ENCODE measurements at regions not wholly inside any gene's neighbourhood (a gene's known extent, or its start where the extent isn't known, plus 50 kb on each side); places are given as distances from the start of the nearest gene placed in this dataset.
"Not testable (repeated sequence)": the region's sequence is repeated elsewhere in the genome, so short reads cannot be mapped to it uniquely, and the experiment has no call there.

DNA sequence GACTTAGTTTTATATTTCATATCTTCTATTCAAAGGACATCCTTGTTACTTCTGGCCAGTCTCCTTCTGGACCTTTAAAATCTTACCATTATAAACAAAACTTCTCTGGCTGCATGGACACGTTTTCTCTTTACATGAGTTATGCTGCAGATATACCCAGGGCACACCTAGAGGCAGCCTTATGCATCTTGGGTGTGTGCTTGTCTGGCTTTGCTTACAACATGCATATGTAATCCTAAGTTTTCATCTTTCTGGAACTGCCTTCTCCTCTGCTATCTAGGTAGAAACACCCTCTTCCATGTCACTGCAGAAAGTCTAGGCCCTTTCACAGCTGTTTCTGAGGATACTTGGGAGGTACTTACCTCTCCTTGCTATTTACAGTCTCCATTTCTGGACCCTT, 185.8 kb upstream of the RAG2 start:
- no peak for DNase-seq (ENCODE audit: low spot score)

DNA sequence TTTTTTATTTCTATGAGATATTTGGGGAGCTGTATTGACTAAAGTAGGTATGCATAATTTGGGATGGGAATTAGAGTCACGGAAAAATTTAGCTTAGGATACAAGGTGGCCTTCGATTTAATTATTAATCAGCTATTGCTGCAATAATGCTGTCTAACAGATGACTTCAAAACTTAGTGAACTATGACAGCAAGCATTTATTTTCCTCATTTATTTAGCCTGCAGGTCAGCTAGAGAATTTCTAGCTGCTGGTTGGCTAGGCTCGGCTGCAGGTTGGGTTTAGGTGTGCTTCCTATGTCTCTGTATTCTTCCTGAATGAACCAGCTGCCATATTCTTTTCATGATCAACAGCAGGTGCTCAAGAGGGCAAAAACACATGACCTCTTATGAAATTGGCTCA, 181.8 kb upstream of the RAG2 start:
- no peak for DNase-seq (ENCODE audit: low spot score)

DNA sequence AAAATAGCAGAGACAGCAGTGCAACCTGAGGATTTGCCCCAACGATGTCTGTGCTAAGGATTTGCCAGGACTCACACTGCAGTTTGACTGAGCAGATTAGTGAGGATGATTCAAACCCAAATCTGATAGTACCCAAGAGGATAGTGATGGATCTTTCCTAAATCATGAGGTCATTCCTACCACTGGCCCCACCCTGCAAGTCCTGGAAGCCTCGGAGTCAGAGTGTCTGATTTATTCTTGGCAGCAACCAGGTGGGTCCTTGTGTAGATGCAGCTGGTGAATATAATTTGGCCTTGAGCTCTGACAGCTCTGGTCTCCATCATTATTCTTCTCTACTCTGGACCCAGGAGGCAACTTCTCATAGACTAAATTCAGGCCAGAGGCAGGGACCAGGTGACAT, 179.3 kb upstream of the RAG2 start:
- DNase-seq (ENCODE audit: low spot score), result no peak

DNA sequence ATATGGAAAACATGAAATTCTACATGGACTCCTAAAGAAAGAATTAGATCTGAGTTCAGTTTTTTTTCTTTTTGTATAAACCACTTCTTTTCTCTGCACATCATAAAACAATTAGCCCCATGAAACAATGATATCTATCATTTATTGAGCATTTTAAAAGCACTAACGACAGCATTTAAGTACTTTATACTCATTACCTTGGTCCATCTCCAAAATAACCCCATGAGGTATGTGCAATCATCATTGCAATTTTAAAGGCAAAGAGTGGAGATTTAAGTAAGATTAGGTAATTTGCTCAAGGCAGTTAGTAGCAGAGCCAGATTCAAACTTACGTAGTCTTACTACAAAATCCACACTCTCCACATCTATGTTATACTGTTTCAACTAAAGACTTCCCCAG, 177.7 kb upstream of the RAG2 start:
- no peak for DNase-seq (ENCODE audit: low spot score)

DNA sequence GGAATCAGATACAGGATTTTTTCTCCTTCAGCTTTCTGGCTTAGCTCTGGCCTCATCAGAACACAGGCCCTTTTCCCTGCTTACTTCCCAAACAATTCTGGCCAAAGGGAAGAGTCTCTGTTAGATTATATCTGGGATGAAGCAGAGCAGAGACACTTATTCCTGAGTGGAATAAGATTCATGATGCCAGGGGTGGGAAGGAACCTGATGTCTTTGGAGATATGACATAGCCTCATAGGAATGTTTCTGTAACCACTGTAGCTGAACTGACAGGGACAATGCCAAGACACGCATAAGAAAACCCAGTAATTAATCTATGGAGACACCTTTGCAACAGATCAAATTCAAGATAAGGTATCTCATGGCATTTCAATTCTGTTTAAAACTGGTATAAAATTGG, 177.1 kb upstream of the RAG2 start:
- DNase-seq (ENCODE audit: low spot score), result no peak

DNA sequence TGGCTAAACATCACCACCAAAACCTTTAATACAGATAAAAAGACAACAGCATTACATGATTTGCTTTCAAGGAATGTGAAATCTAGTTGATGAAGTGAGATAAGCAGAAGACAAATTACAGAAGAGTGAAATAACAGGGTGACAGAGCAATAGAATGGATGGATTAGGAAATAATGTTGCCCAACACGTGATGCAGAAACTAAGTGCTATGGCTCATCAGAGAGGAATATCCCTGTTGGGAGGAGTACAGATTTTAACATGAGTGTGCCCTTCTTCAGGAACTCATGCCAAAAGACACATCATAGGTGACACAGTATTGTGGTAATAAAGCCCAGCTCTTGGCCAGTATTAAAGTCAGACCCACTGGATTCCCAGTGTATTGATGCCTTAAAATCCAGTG, 176.6 kb upstream of the RAG2 start:
- DNase-seq (ENCODE audit: low spot score), result no peak

DNA sequence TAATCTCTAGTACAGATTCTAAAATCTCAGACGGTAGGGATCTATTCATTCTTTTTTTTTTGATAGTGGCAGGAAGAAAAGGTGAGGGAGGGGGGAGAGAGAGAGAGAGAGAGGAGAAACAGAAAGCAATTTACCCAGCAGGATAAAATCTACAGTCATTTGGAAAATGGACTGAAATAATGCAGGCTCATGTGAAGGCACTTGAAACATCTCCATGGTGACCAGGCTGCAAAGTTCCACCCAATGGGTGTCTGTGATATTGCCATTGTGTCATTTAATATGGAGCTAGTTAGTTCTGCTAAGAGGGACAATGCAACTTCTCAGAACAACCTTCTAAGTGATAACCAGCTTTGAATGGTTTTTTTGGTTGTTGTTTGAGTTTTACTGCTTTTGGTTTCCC, 165.2 kb upstream of the RAG2 start:
- no peak for DNase-seq (ENCODE audit: low spot score)

DNA sequence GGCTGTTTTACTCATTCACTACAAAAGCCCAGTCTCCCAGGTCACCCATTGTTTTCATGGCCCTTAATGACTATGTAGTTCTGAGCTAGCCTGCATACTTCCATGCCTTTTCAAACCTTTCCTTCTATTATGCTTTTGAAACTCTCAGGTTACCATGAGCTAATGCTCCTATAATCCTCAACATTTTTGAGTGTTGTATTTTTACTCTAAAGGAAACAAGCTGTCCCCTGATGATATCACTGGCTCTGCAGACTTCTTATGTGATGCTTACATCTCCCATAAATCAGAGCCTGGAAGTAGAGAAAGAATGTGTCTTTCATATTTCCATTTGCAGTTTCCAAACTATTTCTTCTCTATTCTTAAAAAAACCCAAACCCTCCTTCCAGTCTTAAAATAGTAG, 159.0 kb upstream of the RAG2 start:
- no peak for DNase-seq (ENCODE audit: low spot score)

DNA sequence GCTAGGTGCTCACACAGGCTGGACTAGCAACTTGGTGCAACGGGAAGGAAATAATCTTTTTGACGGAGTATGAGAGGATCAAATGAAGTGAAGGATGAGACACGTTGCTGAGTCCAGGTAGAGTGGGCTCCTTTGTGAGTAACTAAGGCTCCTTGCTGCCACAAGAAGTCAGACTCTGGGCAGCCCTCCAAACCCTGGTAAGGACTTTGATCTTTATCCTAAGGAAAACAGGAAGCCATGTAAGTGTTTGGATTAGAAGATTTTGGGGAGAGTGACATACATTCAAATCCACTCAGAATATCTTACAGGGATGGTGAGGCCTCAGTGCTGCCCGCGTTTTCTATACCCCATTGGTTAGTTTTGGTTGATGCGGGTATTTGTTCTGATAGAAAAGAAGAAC, 155.9 kb upstream of the RAG2 start:
- DNase-seq (ENCODE audit: low spot score), result no peak

DNA sequence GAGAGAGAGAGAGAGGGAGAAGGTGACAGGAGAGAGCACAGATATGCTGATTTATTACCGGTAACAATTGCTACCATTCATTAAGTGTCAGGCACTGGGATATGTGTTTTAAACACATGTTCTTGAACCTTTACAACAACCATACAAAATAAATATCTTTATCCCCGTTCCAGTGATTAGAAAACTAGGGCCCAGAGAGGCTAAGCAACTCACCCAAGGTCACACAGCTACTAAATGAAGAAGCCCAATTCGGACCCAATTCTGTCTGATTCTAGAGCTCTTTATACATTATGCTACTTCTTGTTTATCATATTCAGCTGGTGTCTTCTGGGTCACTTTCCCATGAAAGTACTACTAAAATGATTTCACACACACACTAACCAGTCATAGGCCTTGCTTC, 154.0 kb upstream of the RAG2 start:
- no peak for DNase-seq (ENCODE audit: low spot score)

DNA sequence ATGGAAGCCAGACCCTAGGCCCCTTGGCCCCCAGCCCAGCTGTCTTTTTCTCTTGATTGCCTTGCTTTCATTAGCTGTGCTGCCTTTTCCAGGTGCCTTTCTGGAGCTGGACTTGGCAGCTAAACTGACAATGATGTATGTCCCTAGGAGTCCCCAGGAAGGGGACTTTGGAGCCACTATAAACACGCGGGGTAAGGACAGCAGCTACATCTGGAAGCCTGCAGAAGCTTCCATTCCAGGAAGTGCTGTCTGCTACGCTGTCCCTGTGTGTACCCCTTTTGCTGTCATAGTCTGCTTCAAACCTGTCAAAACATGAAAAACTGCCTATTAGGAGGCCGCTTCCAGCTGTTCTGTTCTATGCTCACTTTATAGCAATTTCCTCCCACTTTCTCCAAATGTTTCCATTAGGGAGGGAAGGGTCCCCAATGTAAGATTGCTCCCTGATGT, 153.3 kb upstream of the RAG2 start:
- no peak for DNase-seq (ENCODE audit: low spot score)

DNA sequence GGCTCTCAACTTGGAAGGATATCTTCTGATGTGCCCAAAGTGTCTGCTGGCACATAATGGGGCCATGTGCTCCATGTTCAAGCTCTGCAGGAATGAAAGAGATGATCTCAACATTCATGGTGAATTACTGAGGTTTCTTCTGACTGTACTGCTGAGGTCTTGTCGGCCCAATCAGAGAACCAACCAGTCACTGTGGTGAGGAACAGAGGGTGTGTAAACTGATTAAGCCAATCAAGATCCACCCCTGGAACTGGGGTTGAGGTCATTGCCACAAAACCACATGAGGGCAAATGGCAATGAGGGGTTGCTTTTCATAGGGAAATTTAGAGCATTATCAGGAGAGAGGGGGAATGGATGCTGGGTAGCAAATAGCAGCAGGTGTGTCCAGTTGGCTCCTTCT, 152.3 kb upstream of the RAG2 start:
- DNase-seq (ENCODE audit: low spot score), result no peak

DNA sequence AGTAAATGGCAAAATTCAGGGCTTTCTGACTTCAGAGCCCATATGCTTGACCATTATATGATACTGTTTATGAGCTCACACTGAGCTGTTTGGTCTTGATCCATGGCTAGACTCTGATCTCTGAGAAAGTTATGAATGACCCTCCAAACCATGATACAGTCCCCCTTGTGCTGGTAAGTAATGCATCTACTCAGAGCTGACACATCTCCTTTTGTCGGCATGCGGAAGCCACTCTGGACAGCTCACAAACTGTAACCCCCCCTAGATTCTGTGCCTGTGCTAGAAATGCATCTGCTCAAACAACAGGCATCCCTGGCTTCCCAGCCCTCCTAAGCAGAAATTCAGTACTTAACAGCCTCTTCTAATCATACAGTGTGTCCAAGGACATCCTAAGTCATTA, 150.8 kb upstream of the RAG2 start:
- DNase-seq (ENCODE audit: low spot score), result no peak

DNA sequence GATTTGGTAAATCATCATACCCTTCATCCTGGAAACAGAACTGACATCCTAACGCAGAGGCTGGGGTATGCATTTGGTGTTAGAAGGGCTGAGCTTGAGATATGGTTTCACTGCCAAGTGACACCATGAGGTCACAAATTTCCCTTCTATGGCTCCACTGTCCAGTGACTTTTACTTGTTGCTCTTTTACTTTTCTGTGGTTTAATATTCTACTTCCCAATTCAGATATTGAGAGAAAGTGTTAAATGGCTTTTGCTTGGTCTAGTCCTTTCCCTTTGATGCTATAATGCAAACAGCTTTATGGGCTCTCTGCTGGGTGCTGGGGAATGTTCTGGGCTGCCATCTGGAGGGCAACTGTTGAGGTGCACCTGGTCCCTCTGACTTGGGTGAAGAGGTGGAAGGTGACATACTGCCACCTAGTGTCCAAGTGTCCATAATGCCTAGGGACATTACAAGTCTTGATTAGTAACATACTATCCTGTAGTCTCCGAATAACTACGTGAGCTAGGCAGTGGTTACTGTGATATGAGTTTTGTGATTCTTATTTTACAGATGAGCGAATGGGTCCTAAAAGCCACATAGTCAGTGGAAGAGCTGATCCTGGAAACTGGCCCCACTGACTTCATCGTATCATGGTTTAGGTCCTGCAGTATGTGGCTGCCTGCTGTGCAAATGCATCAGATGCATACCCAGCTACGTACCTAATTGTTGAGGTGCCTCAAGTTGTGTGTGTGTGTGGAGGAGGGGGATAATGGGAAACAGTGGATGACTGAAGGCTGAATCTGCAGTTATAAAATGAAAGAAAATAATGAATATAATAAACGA, 149.1 kb upstream of the RAG2 start:
- peak; percentile 88 for DNase-seq (ENCODE audit: low spot score)

DNA sequence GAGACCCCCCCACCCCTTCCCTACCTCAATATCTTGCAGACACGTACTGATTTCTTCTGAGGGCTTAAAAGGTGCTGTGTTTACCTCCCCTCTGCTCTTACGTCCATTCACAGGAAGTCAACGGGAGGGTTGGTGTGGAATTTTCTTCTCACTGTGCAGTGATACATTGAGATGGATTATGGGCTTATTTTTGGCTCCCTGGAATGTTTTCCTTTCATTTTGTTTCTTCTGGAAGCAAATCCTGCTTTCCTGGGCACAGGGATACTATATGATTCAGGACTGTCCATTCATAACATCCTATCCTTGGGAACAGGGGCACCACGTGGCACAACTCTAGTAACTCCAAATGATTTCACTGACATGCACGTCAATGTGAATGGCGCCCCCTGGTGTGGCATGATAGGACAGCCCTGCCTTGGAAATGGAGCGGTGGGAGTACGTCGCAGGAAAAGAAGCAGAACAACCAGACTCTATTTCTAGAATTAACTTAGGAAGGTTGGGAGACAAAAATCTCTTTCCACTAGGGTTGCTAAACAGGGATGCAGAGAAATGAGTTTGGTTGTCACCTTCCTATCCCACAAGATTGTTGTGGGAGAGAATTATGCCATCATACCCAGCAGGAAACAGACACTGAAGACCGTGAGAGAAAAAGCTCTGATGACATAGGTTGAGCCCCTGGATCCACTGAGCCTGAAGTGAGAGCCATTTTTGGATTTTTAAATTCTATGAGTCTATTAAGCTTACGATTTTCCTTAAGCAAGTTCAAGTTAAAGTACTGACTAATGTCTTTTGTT, 146.5 kb upstream of the RAG2 start:
- peak; percentile 83 for DNase-seq (ENCODE audit: low spot score)

DNA sequence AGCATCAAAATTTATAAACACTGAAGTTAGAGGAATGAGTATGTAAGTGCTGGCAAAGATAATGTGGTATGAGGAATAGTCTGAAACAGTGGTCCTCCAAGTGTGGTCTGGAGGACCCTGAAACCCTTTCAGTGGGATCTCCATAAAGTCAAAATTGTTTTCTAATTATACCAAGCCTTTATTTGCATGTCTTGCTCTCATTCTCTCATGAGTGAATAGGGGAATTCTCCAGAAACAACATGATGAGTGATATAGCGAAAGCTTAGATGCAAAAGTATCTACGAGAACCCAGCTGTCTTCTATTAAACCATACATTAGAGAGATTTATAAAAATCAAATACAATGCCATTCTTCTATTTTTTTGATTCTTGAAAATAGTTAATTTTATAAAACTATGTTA, 145.0 kb upstream of the RAG2 start:
- DNase-seq (ENCODE audit: low spot score), result no peak

DNA sequence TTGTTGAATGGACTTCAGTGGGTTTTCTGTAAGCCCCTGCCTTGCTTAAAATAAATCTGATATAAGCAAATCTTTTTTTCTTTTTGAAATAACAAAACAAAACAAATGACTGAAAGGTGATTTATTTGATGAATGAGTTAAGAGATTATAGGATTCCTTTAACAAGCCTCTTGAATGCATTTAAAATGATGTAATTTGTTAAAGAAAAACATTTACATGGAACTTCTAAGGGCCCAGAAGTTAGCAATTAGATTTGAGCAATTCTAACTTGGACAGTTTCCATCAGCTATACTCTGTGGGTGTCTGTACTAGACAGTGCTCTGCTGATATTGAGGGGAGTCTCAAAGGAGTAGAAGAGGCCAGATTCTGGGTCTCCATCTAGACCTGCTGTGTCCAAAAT, 143.5 kb upstream of the RAG2 start:
- DNase-seq (ENCODE audit: low spot score), result no peak

DNA sequence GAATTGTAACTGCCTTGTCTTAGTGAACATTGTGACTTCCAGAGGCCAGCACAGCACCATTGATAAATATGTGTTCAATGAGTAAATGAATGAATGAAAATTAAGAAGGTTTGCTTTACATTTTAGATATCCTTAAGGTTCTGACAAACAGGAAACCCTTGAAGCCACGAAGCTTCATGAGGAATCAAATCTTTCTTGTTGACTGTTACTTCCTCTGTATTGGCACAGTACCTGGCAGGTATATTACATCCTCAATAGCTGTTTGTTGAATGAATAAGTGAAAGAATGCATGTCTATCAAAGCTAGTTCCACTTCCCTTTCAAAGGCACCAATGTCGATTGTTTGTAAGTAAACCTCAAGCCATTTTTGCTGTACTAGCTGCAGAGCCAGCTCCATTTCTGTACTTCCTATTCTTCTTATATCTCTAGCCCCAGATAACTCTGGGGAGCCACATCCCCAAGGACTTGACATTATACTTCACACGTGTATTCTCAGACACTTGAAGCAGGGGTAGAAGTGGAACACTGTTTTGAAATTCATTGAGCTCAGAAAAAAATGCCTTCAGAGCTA, 140.3 kb upstream of the RAG2 start:
- no peak for DNase-seq (ENCODE audit: low spot score)

DNA sequence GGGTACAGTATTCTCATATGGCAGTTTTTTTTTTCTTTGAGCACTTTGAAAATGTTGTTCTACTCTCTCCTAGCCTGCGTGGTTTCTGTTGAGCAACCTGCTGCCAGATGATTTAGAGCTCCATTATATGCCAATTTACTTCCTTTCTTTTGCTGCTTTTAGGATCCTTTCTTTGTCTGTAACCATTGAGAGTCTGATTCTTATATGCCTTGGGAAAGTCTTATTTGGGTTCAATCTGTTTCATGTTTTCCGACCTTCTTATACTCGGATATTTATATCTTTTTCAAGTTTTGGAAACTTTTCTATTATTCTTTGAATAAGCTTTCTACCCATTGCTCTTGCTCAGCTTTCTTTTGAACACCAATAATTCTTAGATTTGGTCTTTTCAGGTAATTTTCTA, 138.1 kb upstream of the RAG2 start:
- DNase-seq (ENCODE audit: low spot score), result no peak

DNA sequence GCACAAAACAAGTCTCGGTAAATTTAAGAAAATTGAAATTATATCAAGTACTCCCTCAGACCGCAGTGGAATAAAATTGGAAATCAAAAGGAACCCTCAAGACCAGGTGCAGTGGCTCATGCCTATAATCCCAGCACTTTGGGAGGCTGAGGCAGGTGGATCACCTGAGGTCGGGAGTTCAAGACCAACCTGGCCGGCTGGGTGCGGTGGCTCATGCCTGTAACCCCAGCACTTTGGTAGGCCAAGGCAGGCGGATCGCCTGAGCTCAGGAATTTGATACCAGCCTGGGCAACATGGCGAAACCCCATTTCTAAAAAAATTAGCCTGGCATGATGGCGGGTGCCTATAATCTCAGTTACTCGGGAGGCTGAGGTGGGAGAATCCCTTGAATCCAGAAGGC, 135.7 kb upstream of the RAG2 start:
- DNase-seq (ENCODE audit: low spot score), result not testable (repeated sequence)

DNA sequence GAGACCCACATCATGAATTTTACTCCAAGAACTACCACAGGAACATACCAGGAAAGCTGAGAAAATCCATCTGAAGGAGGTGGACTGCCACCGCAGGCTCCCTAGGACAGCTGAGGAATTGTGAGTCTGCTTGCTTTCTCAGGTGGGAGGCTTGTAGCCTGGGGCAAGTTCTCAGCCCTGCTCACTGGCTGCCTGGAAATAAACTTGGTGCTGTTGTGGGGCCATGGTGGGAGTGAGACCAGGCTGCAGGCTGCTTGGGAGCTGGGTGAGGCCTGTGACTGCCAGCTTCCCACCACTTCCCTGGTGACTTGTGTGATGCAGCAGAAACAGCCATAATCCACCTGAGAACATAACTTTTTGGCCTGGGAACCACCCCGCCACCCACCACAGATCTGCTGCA, 132.7 kb upstream of the RAG2 start:
- DNase-seq (ENCODE audit: low spot score), result no peak

DNA sequence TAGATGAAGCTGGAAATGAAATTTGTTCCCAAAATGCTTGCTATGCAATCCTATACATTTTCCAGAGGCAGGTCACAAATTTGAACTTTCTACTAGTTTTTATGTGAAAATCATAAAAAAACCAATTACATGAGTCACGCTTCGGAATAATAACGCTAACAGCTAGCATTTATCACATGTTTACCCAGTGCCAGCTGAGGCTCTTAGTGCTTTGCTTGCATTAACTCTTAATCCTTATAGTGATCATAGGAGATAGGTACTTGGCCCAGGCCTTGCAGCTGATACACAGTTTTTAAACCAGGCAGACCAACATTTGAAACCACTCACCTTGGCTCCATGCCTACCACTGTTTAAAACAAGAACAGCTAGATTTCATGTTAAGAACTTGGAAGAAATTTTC, 131.8 kb upstream of the RAG2 start:
- DNase-seq (ENCODE audit: low spot score), result no peak

DNA sequence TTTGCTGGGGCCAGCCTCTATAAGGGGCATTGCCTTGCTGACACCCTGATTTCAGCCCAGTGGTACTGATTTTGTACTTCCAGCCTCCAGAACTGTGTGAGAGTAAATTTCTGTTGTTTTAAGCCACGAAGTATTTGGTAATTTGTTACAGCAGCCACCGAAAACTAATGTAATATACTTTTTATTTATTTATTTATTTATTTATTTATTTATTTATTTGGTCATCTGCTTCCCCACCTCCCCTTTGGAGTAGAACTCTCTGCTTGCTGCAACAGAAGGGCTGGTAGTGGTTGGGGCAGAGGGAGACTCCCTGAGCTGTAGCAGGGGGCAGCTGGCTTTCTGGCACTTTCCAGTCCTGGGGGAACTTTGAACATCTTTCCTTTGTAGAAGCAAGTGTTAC, 128.4 kb upstream of the RAG2 start:
- no peak for DNase-seq (ENCODE audit: low spot score)

Data from ecto neural progenitor cell (in vitro differentiated cells).